GM12873 (cell line): ENCODE measurements at regions not wholly inside any gene's neighbourhood (a gene's known extent, or its start where the extent isn't known, plus 50 kb on each side); places are given as distances from the start of the nearest gene placed in this dataset.

Source experiments
- CTCF ChIP-seq: IDR thresholded peaks from 2 replicates; pipeline ENCODE4 v1.5.1; 2012; ENCODE audit warnings: low read depth, mild to moderate bottlenecking, moderate library complexity, low read length, control low read depth; ENCODE audit not compliant: insufficient read depth; ENCODE audit errors: missing control alignments

- no peak for TF ChIP-seq CTCF
Observed at GRCh38 chrX:113580486-113580885, 739.9 kb upstream of the AMOT start.

GRCh38 chrX:113558576-113558975 lies 717.9 kb upstream of the AMOT start:
- no peak for TF ChIP-seq CTCF

- TF ChIP-seq CTCF: no peak
Observed at GRCh38 chrX:113551919-113552318, 711.3 kb upstream of the AMOT start.

GRCh38 chrX:113548308-113549015 lies 707.8 kb upstream of the AMOT start:
- no peak for TF ChIP-seq CTCF

- TF ChIP-seq CTCF: no peak
Observed at GRCh38 chrX:113545040-113545439, 704.4 kb upstream of the AMOT start.

GRCh38 chrX:113539599-113540356 lies 699.1 kb upstream of the AMOT start:
- no peak for TF ChIP-seq CTCF

- no peak for TF ChIP-seq CTCF
Observed at GRCh38 chrX:113529426-113530013, 688.9 kb upstream of the AMOT start.
